ENCODE measurements at regions not wholly inside any gene's neighbourhood (a gene's known extent, or its start where the extent isn't known, plus 50 kb on each side); places are given as distances from the start of the nearest gene placed in this dataset.

GRCh38 chr1:63054184-63054583 is 268.2 kb upstream of the FOXD3 start:
- H3K36me3 ChIP-seq (ENCODE audit: control insufficient read depth in 3 of 3, insufficient read depth in 3 of 3, low read length in 3 of 3) = no peaks in the 10 kb centered on the region
- no peaks in the 10 kb centered on the region for H3K4me1 ChIP-seq (ENCODE audit: control insufficient read depth in 3 of 3, insufficient read depth in 3 of 3, low read length in 3 of 3)
- H3K27me3 ChIP-seq (ENCODE audit: control insufficient read depth in 3 of 3, insufficient read depth in 3 of 3, low read length in 3 of 3) = no peaks in the 10 kb centered on the region
- no peak overlapping the region for H3K27ac ChIP-seq (ENCODE audit: low read depth, low read length)
- H3K9me3 ChIP-seq (ENCODE audit: control insufficient read depth in 3 of 3, low read length in 3 of 3) = no peaks in the 10 kb centered on the region
- no peak overlapping the region for H3K9ac ChIP-seq (ENCODE audit: low read depth in 1 of 3, low read length in 3 of 3)
- no peak overlapping the region for H3K4me3 ChIP-seq (ENCODE audit: low read length in 3 of 3)

GRCh38 chr1:63063367-63063766 is 259.0 kb upstream of the FOXD3 start:
- no peak overlapping the region for H3K4me3 ChIP-seq (ENCODE audit: low read length in 3 of 3)
- no peaks in the 10 kb centered on the region for H3K27me3 ChIP-seq (ENCODE audit: control insufficient read depth in 3 of 3, insufficient read depth in 3 of 3, low read length in 3 of 3)
- H3K27ac ChIP-seq (ENCODE audit: low read depth, low read length) = no peak overlapping the region
- H3K9me3 ChIP-seq (ENCODE audit: control insufficient read depth in 3 of 3, low read length in 3 of 3) = peaks cover 0 to 4% (median 0%) of the 10 kb centered on the region in 3 donors
- no peaks in the 10 kb centered on the region for H3K4me1 ChIP-seq (ENCODE audit: control insufficient read depth in 3 of 3, insufficient read depth in 3 of 3, low read length in 3 of 3)
- no peak overlapping the region for H3K9ac ChIP-seq (ENCODE audit: low read depth in 1 of 3, low read length in 3 of 3)
- no peaks in the 10 kb centered on the region for H3K36me3 ChIP-seq (ENCODE audit: control insufficient read depth in 3 of 3, insufficient read depth in 3 of 3, low read length in 3 of 3)

GRCh38 chr1:63064135-63064534 is 258.2 kb upstream of the FOXD3 start:
- Histone ChIP-seq H3K27ac (ENCODE audit: low read depth, low read length) (no peak overlapping the region), H3K36me3 (ENCODE audit: control insufficient read depth in 3 of 3, insufficient read depth in 3 of 3, low read length in 3 of 3) (no peaks in the 10 kb centered on the region), H3K27me3 (ENCODE audit: control insufficient read depth in 3 of 3, insufficient read depth in 3 of 3, low read length in 3 of 3) (no peaks in the 10 kb centered on the region), H3K9me3 (ENCODE audit: control insufficient read depth in 3 of 3, low read length in 3 of 3) (peaks cover 0 to 4% (median 0%) of the 10 kb centered on the region in 3 donors), H3K4me1 (ENCODE audit: control insufficient read depth in 3 of 3, insufficient read depth in 3 of 3, low read length in 3 of 3) (no peaks in the 10 kb centered on the region), H3K4me3 (ENCODE audit: low read length in 3 of 3) (no peak overlapping the region), H3K9ac (ENCODE audit: low read depth in 1 of 3, low read length in 3 of 3) (no peak overlapping the region)

GRCh38 chr1:63068626-63069025 is 253.7 kb upstream of the FOXD3 start:
- peaks cover 3 to 12% (median 5%) of the 10 kb centered on the region in 3 donors for H3K27me3 ChIP-seq (ENCODE audit: control insufficient read depth in 3 of 3, insufficient read depth in 3 of 3, low read length in 3 of 3)
- H3K9me3 ChIP-seq (ENCODE audit: control insufficient read depth in 3 of 3, low read length in 3 of 3) = no peaks in the 10 kb centered on the region
- H3K4me3 ChIP-seq (ENCODE audit: low read length in 3 of 3) = no peak overlapping the region
- no peak overlapping the region for H3K27ac ChIP-seq (ENCODE audit: low read depth, low read length)
- H3K36me3 ChIP-seq (ENCODE audit: control insufficient read depth in 3 of 3, insufficient read depth in 3 of 3, low read length in 3 of 3) = no peaks in the 10 kb centered on the region
- H3K4me1 ChIP-seq (ENCODE audit: control insufficient read depth in 3 of 3, insufficient read depth in 3 of 3, low read length in 3 of 3) = no peaks in the 10 kb centered on the region
- no peak overlapping the region for H3K9ac ChIP-seq (ENCODE audit: low read depth in 1 of 3, low read length in 3 of 3)

- Histone ChIP-seq H3K9ac (ENCODE audit: low read depth in 1 of 3, low read length in 3 of 3) (no peak overlapping the region), H3K27ac (ENCODE audit: low read depth, low read length) (no peak overlapping the region), H3K9me3 (ENCODE audit: control insufficient read depth in 3 of 3, low read length in 3 of 3) (no peaks in the 10 kb centered on the region), H3K36me3 (ENCODE audit: control insufficient read depth in 3 of 3, insufficient read depth in 3 of 3, low read length in 3 of 3) (no peaks in the 10 kb centered on the region), H3K27me3 (ENCODE audit: control insufficient read depth in 3 of 3, insufficient read depth in 3 of 3, low read length in 3 of 3) (peaks cover 4 to 18% (median 10%) of the 10 kb centered on the region in 3 donors), H3K4me3 (ENCODE audit: low read length in 3 of 3) (no peak overlapping the region), H3K4me1 (ENCODE audit: control insufficient read depth in 3 of 3, insufficient read depth in 3 of 3, low read length in 3 of 3) (no peaks in the 10 kb centered on the region)
Measured at GRCh38 chr1:63069214-63069613, 253.2 kb upstream of the FOXD3 start.

- Histone ChIP-seq H3K36me3 (ENCODE audit: control insufficient read depth in 3 of 3, insufficient read depth in 3 of 3, low read length in 3 of 3) (no peaks in the 10 kb centered on the region), H3K9me3 (ENCODE audit: control insufficient read depth in 3 of 3, low read length in 3 of 3) (peaks cover 0 to 10% (median 2%) of the 10 kb centered on the region in 3 donors), H3K27me3 (ENCODE audit: control insufficient read depth in 3 of 3, insufficient read depth in 3 of 3, low read length in 3 of 3) (peaks cover 14 to 36% (median 32%) of the 10 kb centered on the region in 3 donors), H3K4me1 (ENCODE audit: control insufficient read depth in 3 of 3, insufficient read depth in 3 of 3, low read length in 3 of 3) (no peaks in the 10 kb centered on the region), H3K4me3 (ENCODE audit: low read length in 3 of 3) (peak overlapping the region in 2 of 3 donors; percentile 25 to 46), H3K27ac (ENCODE audit: low read depth, low read length) (no peak overlapping the region), H3K9ac (ENCODE audit: low read depth in 1 of 3, low read length in 3 of 3) (no peak overlapping the region)
Measured at GRCh38 chr1:63073309-63074306, 248.8 kb upstream of the FOXD3 start.

- peaks cover 14 to 36% (median 32%) of the 10 kb centered on the region in 3 donors for H3K27me3 ChIP-seq (ENCODE audit: control insufficient read depth in 3 of 3, insufficient read depth in 3 of 3, low read length in 3 of 3)
Measured at GRCh38 chr1:63074321-63074720, 248.0 kb upstream of the FOXD3 start.

GRCh38 chr1:63082766-63083165 is 239.6 kb upstream of the FOXD3 start:
- Histone ChIP-seq H3K9me3 (ENCODE audit: control insufficient read depth in 3 of 3, low read length in 3 of 3) (no peaks in the 10 kb centered on the region), H3K27me3 (ENCODE audit: control insufficient read depth in 3 of 3, insufficient read depth in 3 of 3, low read length in 3 of 3) (no peaks in the 10 kb centered on the region), H3K36me3 (ENCODE audit: control insufficient read depth in 3 of 3, insufficient read depth in 3 of 3, low read length in 3 of 3) (no peaks in the 10 kb centered on the region), H3K27ac (ENCODE audit: low read depth, low read length) (no peak overlapping the region), H3K9ac (ENCODE audit: low read depth in 1 of 3, low read length in 3 of 3) (no peak overlapping the region), H3K4me1 (ENCODE audit: control insufficient read depth in 3 of 3, insufficient read depth in 3 of 3, low read length in 3 of 3) (no peaks in the 10 kb centered on the region), H3K4me3 (ENCODE audit: low read length in 3 of 3) (no peak overlapping the region)

More at GRCh38 chr1:63074321-63074720, 248.0 kb upstream of the FOXD3 start:
- Histone ChIP-seq H3K36me3 (ENCODE audit: control insufficient read depth in 3 of 3, insufficient read depth in 3 of 3, low read length in 3 of 3) (no peaks in the 10 kb centered on the region), H3K9ac (ENCODE audit: low read depth in 1 of 3, low read length in 3 of 3) (no peak overlapping the region), H3K4me1 (ENCODE audit: control insufficient read depth in 3 of 3, insufficient read depth in 3 of 3, low read length in 3 of 3) (no peaks in the 10 kb centered on the region), H3K4me3 (ENCODE audit: low read length in 3 of 3) (peak overlapping the region in 1 of 3 donors; percentile 46), H3K27ac (ENCODE audit: low read depth, low read length) (no peak overlapping the region), H3K9me3 (ENCODE audit: control insufficient read depth in 3 of 3, low read length in 3 of 3) (peaks cover 0 to 10% (median 2%) of the 10 kb centered on the region in 3 donors)

GRCh38 chr1:63087966-63088365 is 234.4 kb upstream of the FOXD3 start:
- no peaks in the 10 kb centered on the region for H3K36me3 ChIP-seq (ENCODE audit: control insufficient read depth in 3 of 3, insufficient read depth in 3 of 3, low read length in 3 of 3)
- H3K4me3 ChIP-seq (ENCODE audit: low read length in 3 of 3) = no peak overlapping the region
- H3K9ac ChIP-seq (ENCODE audit: low read depth in 1 of 3, low read length in 3 of 3) = no peak overlapping the region
- H3K27me3 ChIP-seq (ENCODE audit: control insufficient read depth in 3 of 3, insufficient read depth in 3 of 3, low read length in 3 of 3) = peaks cover 0 to 3% (median 0%) of the 10 kb centered on the region in 3 donors
- no peak overlapping the region for H3K27ac ChIP-seq (ENCODE audit: low read depth, low read length)
- no peaks in the 10 kb centered on the region for H3K9me3 ChIP-seq (ENCODE audit: control insufficient read depth in 3 of 3, low read length in 3 of 3)
- no peaks in the 10 kb centered on the region for H3K4me1 ChIP-seq (ENCODE audit: control insufficient read depth in 3 of 3, insufficient read depth in 3 of 3, low read length in 3 of 3)

GRCh38 chr1:63099188-63099587 is 223.2 kb upstream of the FOXD3 start:
- H3K9me3 ChIP-seq (ENCODE audit: control insufficient read depth in 3 of 3, low read length in 3 of 3) = no peaks in the 10 kb centered on the region
- no peak overlapping the region for H3K4me3 ChIP-seq (ENCODE audit: low read length in 3 of 3)
- no peaks in the 10 kb centered on the region for H3K4me1 ChIP-seq (ENCODE audit: control insufficient read depth in 3 of 3, insufficient read depth in 3 of 3, low read length in 3 of 3)
- H3K9ac ChIP-seq (ENCODE audit: low read depth in 1 of 3, low read length in 3 of 3) = no peak overlapping the region
- no peak overlapping the region for H3K27ac ChIP-seq (ENCODE audit: low read depth, low read length)
- no peaks in the 10 kb centered on the region for H3K36me3 ChIP-seq (ENCODE audit: control insufficient read depth in 3 of 3, insufficient read depth in 3 of 3, low read length in 3 of 3)
- peaks cover 0 to 2% (median 0%) of the 10 kb centered on the region in 3 donors for H3K27me3 ChIP-seq (ENCODE audit: control insufficient read depth in 3 of 3, insufficient read depth in 3 of 3, low read length in 3 of 3)

All from skeletal muscle tissue (tissue), 3 donors.